Tibial nerve (tissue), 4 donors: ENCODE measurements at regions not wholly inside any gene's neighbourhood (a gene's known extent, or its start where the extent isn't known, plus 50 kb on each side); places are given as distances from the start of the nearest gene placed in this dataset.
"Not testable (repeated sequence)": the region's sequence is repeated elsewhere in the genome, so short reads cannot be mapped to it uniquely, and the experiment has no call there.

ENCODE experiments used
- DNase-seq, 2 donors: peaks; one replicate each; pipeline ENCODE4 v3.0.0-alpha.2; 2019; ENCODE audit warnings: low spot score in 2 of 2
- H3K27ac ChIP-seq, 4 donors: fragments of 200-600 bp; sonication (generic) in 3 of 4; one replicate each; pipeline ENCODE4 v1.5.1; 2017 to 2019; ENCODE audit warnings: mild to moderate bottlenecking in 1 of 4
- H3K27me3 ChIP-seq, 2 donors: fragments of 200-600 bp; sonication (generic) in 1 of 2; one replicate each; pipeline versions ENCODE4 v1.5.1 to v1.6.0; 2017 to 2019
- H3K36me3 ChIP-seq, 3 donors: fragments of 200-600 bp; sonication (generic); one replicate each; pipeline ENCODE4 v1.5.1; 2018 to 2019
- H3K4me1 ChIP-seq, 4 donors: fragments of 200-600 bp; sonication (generic) in 3 of 4; one replicate each; pipeline ENCODE4 v1.5.1; 2017 to 2019
- H3K4me3 ChIP-seq, 4 donors: fragments of 200-600 bp; sonication (generic) in 3 of 4; one replicate each; pipeline ENCODE4 v1.5.1; 2017 to 2019; ENCODE audit warnings: mild to moderate bottlenecking in 1 of 4, moderate library complexity in 1 of 4
- H3K9me3 ChIP-seq, 4 donors: fragments of 200-600 bp; sonication (generic) in 3 of 4; one replicate each; pipeline ENCODE4 v1.5.1; 2017 to 2019
- EP300 ChIP-seq, 2 donors: sonication (generic); formaldehyde crosslinking; IDR thresholded peaks; one replicate each; pipeline ENCODE4 v1.6.1; 2017; ENCODE audit warnings: antibody characterized with exemption in 2 of 2, mild to moderate bottlenecking in 1 of 2
- POLR2A ChIP-seq, 2 donors: fragments of 450-650 bp; IDR thresholded peaks; one replicate each; pipeline ENCODE4 v1.6.1; 2017; ENCODE audit warnings: antibody characterized with exemption in 2 of 2, mild to moderate bottlenecking in 2 of 2, moderate library complexity in 2 of 2
- WGBS, 2 donors: methylation state at CpG; one replicate each; pipeline ENCODE4 v1.1.5; 2018; 5-methylcytosine and 5-hydroxymethylcytosine counted together
- TF ChIP-seq, protein P1 (sequence below), 5 experiments: fragments of 200-600 bp in 3 of 5; fragments of 450-650 bp in 2 of 5; sonication (generic) in 3 of 5; IDR thresholded peaks; one replicate each; pipeline ENCODE4 v1.5.1; 2016 to 2019; ENCODE audit warnings: antibody characterized with exemption in 5 of 5, mild to moderate bottlenecking in 3 of 5, moderate library complexity in 2 of 5

DNA sequence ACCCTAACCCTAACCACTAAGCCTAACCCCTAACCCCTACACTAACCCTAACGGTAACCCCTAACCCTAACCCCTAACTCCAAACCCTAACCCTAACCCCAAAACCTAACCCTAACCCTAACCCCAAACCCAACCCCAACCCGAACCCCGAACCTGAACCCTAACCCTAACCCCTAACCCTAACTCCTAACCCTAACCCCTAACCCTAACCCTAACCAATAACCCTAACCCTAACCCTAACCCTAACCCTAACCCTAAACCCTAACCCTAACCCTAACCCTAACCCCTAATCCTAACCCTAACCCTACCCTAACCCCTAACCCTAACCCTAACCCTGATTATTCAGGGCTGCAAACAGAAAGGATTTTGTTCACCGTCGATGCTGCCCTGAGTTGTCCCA, 144.6 kb upstream of the DUSP22 start:
- H3K27me3 ChIP-seq = peaks cover 0 to 16% of the 10 kb centered on the region in 2 donors
- not testable (repeated sequence) for H3K4me3 ChIP-seq, H3K4me1 ChIP-seq, H3K9me3 ChIP-seq, H3K27ac ChIP-seq, H3K36me3 ChIP-seq, DNase-seq
- WGBS, 2 donors = 100% methylated on average over 2 to 4 of the region's 5 CpGs

DNA sequence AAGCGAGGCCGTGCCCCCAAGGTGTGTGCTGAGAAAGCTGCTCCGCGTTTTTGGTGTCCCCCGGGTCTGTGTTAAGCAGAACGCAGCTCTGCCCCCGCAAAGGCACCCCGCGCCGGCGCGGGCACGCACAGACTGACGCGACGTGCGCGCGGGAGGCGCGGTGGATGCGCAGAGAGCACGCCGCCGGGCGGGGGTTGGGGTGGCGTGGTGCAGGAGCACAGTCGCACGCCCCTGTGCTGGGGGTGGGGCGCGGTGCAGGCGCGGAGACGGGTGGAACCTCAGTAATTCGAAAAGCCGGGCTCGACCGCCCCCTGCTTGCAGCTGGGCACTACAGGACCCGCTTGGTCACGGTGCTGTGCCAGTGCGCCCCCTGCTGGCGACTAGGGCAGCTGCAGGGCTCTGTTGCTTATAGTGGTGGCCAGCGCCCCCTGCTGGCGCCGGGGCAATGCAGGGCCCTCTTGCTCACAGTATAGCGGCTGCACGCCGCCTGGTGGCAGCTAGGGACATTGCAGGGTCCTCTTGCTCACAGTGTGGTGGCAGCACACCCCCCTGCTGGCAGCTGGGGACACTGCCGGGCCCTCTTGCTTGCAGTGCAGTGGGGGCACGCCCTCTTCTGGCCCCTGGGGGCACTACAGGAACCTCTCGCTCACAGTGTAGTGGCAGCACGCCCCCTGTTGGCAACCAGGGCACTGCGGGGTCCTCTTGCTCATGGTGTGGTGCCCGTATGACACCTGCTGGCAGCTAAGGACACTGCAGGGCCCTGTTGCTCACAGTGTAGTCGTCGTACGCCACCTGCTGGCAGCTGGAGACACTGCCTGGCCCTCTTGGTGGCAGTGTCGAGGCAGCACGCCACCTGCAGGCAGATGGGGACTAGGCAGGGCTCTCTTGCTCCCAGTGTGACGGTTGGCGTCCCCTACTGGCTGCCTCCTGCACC, 144.0 kb upstream of the DUSP22 start:
- not testable (repeated sequence) for H3K27ac ChIP-seq, DNase-seq, H3K36me3 ChIP-seq, H3K4me1 ChIP-seq, H3K4me3 ChIP-seq, H3K9me3 ChIP-seq
- peaks cover 0 to 17% of the 10 kb centered on the region in 2 donors for H3K27me3 ChIP-seq
- 89 to 90% methylated on average over 50 to 53 of the region's 61 CpGs for WGBS, 2 donors
- TF ChIP-seq, protein P1, sequence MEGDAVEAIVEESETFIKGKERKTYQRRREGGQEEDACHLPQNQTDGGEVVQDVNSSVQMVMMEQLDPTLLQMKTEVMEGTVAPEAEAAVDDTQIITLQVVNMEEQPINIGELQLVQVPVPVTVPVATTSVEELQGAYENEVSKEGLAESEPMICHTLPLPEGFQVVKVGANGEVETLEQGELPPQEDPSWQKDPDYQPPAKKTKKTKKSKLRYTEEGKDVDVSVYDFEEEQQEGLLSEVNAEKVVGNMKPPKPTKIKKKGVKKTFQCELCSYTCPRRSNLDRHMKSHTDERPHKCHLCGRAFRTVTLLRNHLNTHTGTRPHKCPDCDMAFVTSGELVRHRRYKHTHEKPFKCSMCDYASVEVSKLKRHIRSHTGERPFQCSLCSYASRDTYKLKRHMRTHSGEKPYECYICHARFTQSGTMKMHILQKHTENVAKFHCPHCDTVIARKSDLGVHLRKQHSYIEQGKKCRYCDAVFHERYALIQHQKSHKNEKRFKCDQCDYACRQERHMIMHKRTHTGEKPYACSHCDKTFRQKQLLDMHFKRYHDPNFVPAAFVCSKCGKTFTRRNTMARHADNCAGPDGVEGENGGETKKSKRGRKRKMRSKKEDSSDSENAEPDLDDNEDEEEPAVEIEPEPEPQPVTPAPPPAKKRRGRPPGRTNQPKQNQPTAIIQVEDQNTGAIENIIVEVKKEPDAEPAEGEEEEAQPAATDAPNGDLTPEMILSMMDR (IDR thresholded peaks at IDR 0.05) = peak in 1 of 5 experiments; percentile 9

DNA sequence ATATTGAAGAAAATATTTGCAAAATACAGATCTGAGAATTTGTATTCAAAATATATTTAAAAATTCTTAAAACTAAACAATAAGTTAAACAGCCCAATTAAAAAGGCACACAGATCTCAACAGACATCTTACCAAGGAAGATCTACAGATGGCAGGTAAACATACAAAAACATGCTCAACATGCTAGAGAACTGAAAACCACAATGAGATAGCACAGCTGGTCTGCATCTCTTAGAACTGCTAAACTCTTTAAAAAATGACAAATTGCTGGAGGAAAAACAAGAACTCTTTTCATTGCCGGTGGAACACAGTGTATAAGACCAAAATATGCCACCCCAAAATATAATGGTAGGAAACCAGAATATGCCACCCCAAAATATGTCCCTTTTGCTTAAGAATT, 142.1 kb upstream of the DUSP22 start:
- WGBS, 2 donors = 53 to 61% methylated on average over 1 of the region's 1 CpG
- H3K9me3 ChIP-seq, H3K36me3 ChIP-seq, H3K4me1 ChIP-seq, DNase-seq, H3K4me3 ChIP-seq, H3K27ac ChIP-seq: not testable (repeated sequence)
- peaks cover 0 to 27% of the 10 kb centered on the region in 2 donors for H3K27me3 ChIP-seq

DNA sequence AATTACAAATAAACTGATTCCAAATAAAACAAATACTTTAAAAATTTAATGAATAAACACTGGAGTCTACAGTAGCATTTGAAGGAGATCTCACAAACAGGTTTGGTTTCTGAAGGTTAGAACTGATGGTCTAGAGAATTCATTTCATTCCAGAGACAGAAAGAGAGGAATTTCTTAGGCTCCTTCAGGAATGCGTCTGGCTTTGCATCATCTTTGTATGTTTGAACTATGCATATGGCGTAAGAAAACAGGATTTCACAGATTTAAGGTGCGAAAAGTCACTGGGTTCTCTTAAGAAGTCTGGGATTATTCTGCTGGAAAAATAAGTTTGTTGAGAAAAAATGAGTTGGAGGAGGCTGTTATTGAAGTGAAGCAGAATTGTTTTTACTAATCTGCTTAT, 139.9 kb upstream of the DUSP22 start:
- DNase-seq, H3K36me3 ChIP-seq, H3K4me3 ChIP-seq, H3K4me1 ChIP-seq, H3K27ac ChIP-seq, H3K9me3 ChIP-seq: not testable (repeated sequence)
- WGBS, 2 donors = 51 to 52% methylated on average over 3 of the region's 3 CpGs
- peaks cover 0 to 44% of the 10 kb centered on the region in 2 donors for H3K27me3 ChIP-seq

DNA sequence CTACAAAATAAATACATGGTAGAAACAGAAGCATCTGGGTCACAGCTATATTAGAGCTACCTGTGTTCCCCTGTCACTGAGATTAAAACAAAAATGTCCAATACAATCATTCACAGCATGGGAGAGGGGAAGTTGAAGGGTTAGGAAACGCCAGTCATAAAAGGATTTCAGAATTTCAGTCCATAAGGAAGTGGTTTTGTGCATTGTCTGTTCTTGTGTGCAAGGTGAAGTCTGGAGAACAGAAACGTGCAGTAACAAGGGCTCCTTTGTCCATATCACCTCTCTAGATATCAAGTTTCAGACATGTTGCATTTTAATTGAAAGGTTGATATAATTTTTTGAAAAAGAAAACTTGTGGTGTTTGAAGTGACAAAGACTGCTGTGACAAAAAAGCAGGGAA, 139.3 kb upstream of the DUSP22 start:
- not testable (repeated sequence) for DNase-seq, H3K27ac ChIP-seq, H3K9me3 ChIP-seq, H3K36me3 ChIP-seq, H3K4me3 ChIP-seq, H3K4me1 ChIP-seq
- 10 to 14% methylated on average over 2 of the region's 2 CpGs for WGBS, 2 donors
- peaks cover 0 to 48% of the 10 kb centered on the region in 2 donors for H3K27me3 ChIP-seq

DNA sequence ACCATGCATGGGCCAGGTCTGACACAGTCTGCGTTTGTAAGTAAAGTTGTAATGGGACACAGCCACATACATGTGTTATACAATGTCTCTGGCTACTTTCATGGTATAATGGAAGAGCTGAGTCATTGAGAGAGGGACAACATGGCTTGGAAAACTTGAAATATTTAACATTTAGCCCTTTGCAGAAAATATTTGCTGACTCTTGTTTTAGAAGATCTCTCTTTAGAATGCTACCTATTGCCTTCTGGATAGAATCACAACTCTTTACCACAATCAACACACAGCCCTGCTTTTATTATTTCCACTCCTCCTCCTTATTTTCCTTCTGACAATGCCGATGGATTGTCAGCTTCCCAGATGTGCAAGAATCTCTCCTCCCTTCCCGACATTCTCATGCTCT, 138.4 kb upstream of the DUSP22 start:
- not testable (repeated sequence) for H3K4me3 ChIP-seq, DNase-seq, H3K36me3 ChIP-seq, H3K27ac ChIP-seq, H3K4me1 ChIP-seq, H3K9me3 ChIP-seq
- WGBS, 2 donors = 55 to 63% methylated on average over 3 of the region's 3 CpGs
- peaks cover 0 to 49% of the 10 kb centered on the region in 2 donors for H3K27me3 ChIP-seq

DNA sequence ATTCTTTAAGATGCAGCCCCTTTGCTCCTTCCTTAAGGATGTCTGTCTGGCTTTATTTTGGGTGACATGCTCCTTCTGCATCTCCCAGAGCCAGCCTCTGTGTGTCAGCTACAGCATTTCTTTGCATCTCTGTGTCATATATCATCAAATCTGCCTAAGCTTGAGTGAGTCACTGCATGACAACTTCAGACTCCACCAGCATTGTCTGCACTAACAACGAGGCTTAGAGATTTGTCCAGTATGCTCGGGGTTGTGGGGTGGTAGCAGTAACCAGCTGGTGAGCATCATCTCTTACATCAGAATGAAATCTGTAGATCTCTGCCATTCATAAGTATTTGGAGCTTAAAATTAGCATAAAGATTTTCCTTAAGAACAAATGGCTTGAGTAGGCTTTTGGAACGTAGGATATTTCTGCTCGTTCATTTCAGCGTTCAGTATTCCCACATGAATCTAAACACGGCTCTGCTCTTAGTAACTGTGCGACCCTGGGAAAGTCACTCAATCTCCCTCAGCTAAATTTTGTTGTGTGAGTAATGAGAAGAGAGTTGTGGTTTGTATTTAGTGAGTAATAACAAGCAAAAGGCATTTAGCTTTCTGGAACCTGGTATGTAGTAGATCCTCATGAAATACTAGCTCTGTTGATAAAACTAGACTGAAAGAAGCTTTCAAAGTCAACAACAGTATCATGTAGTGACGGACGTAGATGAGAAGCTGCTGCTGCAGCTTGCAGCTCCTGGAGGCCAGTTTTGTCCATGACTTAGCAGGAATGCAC, 137.8 kb upstream of the DUSP22 start:
- not testable (repeated sequence) for H3K27ac ChIP-seq, H3K9me3 ChIP-seq, H3K4me3 ChIP-seq, H3K36me3 ChIP-seq, DNase-seq, H3K4me1 ChIP-seq
- peaks cover 0 to 49% of the 10 kb centered on the region in 2 donors for H3K27me3 ChIP-seq
- 59 to 65% methylated on average over 9 of the region's 9 CpGs for WGBS, 2 donors

DNA sequence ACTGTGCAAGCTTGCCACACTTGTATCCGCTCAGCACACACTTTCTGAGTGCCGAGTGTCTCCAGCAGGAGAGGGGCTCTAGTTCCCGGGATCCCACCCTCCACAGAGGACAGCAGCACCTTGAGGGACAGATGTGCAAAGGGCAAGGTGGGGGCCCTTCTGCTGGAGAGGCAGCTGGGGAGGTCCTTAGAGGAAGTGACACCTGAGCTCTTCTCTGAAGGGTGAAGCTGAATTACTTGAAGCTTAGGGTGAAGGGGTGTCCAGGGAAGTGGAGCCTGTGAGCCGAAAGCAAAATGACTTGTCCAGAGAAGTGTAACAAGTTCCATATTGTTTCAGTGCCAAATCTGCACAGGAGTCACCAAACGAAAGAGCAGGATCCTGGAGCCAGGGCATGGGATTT, 136.3 kb upstream of the DUSP22 start:
- no peak overlapping the region for H3K4me3 ChIP-seq
- H3K9me3 ChIP-seq = no peaks in the 10 kb centered on the region
- H3K36me3 ChIP-seq = no peaks in the 10 kb centered on the region
- TF ChIP-seq EP300 (IDR thresholded peaks at IDR 0.05) = no peak
- no peak for TF ChIP-seq POLR2A (IDR thresholded peaks at IDR 0.05)
- TF ChIP-seq, protein P1 (IDR thresholded peaks at IDR 0.05) = no peak
- H3K27me3 ChIP-seq = peaks cover 0 to 48% of the 10 kb centered on the region in 2 donors
- DNase-seq = no peak
- no peak overlapping the region for H3K27ac ChIP-seq
- 69 to 83% methylated on average over 5 of the region's 5 CpGs for WGBS, 2 donors
- no peaks in the 10 kb centered on the region for H3K4me1 ChIP-seq

DNA sequence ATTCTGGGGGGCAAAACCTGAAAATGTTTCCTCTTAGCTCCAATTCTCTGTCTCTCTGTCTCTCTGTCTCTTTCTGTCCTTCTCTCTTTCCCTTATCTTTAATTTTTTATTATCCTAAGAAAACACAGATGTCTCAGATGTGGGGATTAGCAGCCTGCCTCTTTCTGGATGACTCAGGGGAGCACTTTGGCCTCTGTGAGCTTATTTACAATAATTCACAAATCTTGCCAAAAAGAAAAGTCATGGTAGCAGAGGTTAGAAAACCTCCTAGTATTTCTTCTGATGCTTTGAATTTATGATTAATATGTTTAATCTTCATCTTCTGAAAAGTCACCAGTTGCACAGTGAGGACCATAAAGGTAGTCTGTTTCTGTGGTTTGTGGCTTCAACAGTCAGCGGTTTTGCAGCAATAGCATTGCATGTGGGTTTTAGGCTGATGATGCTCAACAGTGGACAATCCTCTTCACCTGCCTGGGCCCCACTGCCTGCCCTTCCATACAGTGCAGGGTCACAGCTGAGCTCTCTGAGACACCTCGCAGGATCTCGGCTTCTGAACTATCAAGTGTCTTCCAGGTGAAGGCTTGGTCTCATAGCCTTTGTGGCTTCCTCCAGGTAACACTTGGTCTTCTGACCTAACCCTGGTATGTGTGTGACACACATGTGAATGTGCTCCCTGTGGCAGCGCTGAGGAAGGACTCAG, 135.7 kb upstream of the DUSP22 start:
- H3K27me3 ChIP-seq = peaks cover 0 to 43% of the 10 kb centered on the region in 2 donors
- not testable (repeated sequence) for H3K36me3 ChIP-seq, H3K9me3 ChIP-seq, H3K27ac ChIP-seq, DNase-seq, H3K4me3 ChIP-seq, H3K4me1 ChIP-seq
- WGBS, 2 donors = 73 to 76% methylated on average over 4 of the region's 4 CpGs
